Inflammatory macrophage treated with lipopolysaccharide for 1 hour (primary cell): ENCODE measurements at regions not wholly inside any gene's neighbourhood (a gene's known extent, or its start where the extent isn't known, plus 50 kb on each side); places are given as distances from the start of the nearest gene placed in this dataset.
A peak's percentile ranks its signal among the peaks of the same experiment; 100 is the strongest.

Experiments used
- DNase-seq, 2 donors: peaks; one replicate each; pipeline ENCODE4 v3.0.0-alpha.2; 2020 to 2022

DNA sequence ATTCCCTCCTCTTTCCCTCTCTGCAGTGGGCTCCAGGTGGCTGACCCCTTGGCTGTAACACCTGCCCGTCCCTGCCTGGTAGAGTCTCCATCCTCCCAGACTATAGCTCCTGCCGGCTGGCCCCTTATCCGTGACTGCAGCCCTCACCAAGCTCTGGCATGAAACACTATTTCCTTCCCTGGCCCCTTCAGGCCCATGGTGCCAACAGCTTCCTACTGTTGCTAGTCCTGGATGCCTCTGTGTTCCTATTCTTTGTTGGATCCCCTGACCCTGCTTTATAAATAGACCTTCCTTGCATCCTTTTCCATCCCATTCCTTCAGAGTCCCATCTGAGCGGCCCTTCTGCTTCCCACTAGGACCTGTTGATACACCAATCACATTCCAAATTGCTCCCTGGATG, 195.0 kb downstream of the ZNF326 start:
- DNase-seq, result no peak

DNA sequence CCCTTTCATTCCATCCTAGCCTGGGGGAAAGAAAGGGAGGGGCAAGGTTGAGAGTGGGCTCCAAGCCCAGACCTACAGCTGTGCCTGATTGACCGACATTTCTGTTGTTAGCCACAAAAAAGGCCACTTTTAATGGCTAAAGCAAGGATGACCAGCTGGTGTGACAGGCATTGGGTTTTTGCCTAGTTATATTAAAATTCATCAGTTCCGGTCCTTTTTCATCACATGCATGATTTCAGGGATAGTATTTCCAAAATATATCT, 192.3 kb downstream of the ZNF326 start:
- no peak for DNase-seq

DNA sequence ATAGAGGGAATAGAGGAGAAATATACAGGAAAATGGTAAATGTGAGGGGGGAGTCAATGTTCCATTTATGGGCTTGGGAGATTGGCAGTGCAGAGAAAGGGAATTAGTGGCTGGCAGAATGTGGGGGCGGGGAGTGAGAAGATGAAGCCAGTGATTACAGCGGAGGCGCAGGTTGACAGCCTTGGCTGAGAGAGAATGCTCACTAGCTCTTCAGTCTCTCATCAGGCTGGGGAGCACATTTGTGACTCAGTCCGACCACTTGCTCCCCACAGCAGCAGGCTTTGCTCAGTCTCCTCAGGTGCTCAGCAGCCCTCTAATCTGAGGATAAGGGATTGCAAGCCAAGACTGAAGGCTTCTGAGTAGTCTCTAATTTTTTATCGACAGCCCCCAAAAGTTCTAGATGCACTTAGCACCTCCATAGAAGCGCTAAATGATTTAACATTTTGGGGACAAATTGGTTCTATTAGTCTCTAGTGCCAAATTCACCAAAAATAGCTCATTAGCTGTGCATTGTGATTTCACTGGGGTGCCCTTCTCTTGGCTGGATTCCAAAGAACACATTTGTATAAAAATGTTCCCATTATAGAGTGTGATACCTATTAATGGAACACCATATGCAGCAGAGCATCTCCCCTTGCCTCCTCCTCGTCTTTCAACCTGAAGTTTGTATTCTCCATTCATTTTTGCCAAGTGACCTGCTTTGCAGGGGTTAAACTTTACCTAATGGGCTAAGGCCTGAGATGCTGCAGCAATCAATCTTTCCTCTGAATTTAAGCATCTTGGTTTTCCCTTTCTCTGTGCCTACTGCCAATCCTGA, 191.8 kb downstream of the ZNF326 start:
- DNase-seq, result no peak

DNA sequence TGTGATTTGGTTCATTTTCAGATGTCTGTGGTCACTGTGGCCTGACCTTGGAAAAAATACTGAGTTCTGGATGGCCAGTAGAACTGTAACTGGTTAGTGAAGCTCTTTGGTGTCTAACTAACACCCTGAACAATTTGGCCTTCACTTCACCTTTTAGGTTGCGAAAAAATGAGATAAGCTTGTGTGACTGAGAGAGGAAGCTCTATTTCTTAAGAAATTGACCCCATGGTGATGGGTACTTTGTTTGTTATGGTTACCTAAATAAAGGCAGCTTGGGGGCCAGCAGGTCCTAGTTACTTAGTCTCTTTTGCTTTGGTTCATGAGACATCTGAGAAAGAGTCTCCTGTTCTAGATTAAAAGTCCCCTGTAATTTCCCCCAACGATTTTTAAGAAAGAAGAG, 181.6 kb downstream of the ZNF326 start:
- no peak for DNase-seq

DNA sequence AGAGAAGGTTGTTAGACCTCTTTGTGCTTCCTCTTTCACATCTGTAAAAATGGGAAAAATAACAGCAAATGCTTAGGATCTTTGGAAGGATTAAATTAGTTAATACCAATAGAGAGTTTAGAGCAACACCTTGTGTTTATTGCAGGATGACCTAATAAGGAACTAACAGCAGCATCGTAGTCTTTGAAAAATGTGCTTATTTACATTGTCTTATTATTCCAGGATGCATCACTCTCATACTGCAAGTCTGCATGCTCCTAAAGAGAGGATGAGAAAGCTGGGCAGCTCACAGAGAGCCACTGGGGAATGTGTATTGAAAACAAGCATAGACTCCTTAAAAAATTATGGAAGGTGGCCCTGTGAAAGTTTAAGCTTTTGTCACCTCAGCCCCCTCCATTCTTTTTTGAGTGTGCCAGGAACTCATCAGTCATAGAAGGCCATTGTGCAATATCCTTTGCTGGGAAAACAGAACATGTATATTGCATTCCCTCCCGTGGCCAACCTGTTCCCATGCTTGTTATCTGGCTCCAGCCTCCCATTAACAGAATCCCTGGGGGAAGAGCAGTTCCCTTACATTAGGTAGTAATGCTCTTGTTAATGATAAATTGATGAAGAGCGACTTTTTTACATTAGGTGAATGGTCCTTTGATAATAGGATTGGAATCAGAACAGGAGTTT, 180.7 kb downstream of the ZNF326 start:
- DNase-seq, result peak in 1 of 2 donors; percentile 1

DNA sequence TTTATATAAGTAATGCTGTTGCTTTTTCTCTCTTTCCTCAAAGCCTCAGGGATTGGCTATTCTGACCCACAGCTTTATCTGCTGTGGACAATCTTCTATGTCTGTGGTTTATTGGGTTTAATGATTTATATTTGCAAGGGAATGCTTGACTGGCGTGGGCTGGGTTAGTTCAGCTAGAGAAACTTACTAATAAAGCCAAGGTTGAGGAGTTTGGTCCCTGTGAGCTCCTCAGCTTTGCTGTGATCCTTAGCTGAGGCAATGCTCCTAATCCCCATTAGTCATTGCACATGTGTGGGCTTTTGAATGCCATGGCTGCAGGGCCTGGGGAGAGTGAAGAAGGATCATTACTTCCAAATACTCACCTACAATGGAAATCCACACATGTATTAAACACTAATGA, 179.3 kb downstream of the ZNF326 start:
- DNase-seq, result no peak

DNA sequence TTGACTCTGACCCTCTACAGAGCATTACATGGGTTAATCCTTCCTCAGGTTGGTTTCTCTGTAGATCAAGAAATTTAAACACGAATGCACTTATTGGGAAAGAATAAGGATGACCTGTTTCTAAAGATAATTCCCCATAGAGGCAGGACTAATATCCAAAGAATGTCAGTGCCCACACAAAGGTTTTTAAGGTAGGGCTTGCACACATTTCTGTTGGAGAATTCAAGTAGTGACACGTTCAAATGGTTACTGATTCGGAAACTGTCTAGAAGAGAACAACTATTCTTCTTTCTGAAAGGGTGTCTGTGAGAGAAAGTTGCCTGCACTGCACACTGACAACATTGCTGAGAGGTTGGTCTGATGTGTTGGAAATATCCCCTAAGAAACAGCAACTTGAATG, 167.3 kb downstream of the ZNF326 start:
- DNase-seq, result no peak

DNA sequence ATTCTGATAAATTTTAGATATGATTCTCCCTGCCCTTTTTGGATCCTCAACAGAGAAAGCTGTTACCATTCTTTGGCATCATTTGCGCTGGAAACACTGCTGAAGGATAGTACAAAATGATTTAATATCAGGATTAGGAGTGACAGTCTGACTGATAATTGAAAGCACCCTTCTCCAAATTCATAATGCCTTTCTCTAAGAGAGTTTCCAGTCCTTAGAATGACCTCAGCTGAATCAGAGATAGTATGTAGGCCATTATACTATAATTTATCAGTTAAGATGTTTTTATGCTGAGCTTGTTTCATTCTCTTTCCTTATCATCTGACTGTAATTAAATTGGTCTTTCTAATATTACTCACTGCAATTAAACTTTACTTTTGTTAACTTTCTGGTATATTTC, 166.7 kb downstream of the ZNF326 start:
- DNase-seq, result no peak

DNA sequence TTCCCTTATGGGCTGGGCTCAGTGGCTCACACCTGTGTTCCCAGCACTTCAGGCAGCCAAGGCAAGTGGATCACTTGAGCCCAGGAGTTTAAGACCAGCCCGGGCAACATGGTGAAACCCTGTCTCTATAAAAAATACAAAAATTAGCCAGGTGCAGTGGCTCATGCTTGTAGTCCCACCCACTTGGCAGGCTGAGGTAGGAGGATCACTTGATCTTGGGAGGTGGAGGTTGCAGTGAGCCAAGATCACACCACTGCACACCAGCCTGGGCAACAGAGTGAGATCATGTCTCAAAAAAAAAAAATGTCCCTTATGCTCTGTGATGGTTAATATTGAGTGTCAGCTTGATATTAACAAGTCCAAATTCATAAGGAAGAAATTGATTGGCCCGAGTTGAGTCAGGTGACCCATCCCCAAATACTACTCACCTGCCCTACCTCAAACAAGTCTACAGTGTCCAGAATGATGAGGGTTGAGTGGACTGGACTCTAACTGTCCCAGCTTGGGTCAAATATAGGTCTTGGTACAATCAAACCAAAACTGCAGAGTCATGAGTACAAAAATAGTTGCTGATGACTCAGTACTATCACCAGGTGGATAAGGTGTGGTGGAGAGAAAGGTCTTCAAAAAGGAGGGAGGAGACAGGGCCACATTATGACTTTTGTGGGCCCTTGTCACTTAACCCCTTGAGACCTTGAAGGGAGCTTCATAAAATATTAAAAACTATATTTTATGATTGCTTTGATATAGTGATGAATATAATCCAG, 161.0 kb downstream of the ZNF326 start:
- DNase-seq, result no peak

DNA sequence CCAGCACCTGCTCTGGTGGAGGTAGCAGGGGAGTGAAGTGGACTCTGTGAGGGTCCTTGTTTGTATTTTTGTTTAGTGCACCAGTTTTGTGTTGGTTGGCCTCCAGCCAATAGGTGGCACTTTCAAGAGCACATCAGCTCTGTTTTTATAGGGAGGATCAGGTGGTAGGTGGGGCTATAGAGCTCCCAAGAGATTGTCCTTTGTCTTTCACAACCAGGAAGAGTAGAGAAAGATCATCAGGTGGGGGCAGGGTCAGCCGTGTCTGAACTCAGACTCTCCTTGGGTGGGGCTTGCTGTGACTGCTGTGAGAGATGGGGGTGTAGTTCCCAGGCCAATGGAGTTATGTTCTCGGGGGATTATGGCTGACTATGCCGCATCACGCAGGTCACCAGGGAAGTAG, 159.8 kb downstream of the ZNF326 start:
- no peak for DNase-seq

DNA sequence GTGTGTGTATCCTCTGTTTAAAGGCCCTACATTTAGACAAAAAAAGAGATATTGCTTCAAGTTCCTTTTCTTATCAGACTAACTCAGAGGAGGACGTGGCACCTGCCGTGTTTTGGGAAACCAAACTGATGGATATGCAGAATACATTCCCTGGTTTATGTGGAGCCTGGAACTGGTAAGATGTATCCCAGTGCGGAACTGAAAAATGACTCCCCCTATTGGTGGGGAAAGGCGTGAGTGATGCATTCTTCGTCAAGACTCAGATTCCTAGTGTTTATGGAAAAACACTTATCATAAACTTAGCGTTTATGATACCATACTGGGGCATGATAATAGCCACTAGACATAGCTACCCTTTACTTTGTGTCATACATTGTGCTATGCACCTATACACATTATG, 154.2 kb downstream of the ZNF326 start:
- no peak for DNase-seq

DNA sequence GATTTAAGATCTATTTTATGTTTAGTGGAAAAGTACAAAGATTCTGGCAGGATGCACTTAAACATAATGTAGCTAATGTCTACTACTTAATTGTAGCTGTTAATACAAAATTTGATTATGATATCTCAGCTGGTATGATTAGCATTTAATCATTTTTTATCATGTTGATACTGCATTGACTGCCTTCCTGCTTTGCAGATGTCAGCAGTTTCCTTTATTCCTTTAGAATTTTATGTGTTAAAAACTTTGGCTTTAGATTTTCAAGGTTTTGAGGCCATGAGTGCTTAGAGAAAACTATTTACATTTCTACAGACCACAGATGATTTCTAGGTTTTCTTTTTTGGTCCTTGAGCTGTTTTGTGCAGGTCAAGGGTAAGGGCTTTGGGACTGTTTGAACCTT, 152.2 kb downstream of the ZNF326 start:
- DNase-seq, result no peak

DNA sequence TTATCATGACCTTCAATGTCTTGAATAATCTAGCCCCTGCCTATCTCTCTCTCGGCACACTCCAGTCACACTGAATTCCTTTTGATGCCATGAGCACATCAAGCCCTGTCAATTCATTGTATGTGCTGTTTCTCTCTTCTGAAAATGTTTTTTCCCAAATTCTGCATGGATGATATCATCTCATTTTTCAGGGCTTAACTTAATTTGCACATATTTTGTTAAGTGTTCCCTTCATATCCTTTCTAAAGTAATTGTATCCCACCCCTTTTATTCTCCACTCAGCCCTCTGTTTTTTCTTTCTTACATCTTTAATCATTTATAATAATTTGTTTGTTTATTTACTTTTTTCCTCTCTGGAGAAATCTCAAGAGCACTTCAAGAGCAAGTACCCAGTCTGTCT, 149.9 kb downstream of the ZNF326 start:
- no peak for DNase-seq

DNA sequence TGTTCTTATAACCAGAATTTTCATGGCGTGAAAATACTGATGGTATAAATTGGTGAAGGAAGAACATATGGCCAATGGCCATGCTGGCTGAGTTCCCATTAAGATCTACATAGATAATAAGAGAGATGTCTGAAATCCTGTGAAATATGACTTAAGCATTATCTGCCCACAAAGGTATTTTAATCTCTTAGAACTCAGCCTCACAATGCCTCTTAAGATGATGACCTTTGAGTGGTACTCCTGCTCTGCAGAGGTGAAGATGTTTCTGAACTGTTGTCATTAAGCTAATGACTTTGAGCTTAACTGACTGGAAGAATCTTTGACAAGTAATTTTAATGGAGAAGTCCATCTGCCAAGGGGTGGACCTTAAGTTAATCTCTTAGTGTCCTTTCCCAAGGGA, 148.7 kb downstream of the ZNF326 start:
- DNase-seq, result no peak

DNA sequence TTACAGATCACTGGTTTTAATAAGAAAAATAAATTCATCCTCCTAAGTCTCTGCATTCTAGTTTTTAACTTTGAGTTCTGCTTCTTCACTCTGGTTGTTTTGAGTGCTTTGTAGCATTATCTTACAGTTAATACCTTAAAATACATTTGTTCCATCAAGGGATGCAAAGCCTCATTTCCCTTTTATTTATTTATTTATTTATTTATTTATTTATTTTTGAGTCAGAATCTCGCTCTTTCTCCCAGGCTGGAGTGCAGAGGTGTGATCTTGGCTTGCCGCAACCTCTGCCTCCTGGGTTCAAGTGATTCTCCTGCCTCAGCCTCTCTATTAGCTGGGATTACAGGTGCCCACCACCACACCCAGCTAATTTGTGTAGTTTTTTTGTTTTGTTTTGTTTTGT, 147.8 kb downstream of the ZNF326 start:
- DNase-seq, result no peak

DNA sequence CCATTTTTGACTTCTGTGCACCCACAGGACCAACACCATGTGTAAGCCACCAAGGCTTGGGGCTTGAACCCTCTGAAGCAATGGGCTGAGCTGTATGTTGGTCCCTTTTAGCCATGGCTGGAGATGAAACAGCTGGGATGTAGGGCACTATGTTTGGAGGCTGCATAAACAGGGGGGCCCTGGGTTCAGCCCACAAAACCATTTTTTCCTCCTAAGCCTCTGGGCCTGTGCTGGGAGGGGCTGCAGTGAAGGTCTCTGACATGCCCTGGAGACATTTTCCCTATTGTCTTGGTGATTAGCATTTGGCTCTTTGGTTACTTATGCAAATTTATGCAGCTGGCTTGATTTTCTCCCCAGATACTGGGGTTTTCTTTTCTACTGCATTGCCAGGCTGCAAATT, 144.9 kb downstream of the ZNF326 start:
- DNase-seq, result no peak

DNA sequence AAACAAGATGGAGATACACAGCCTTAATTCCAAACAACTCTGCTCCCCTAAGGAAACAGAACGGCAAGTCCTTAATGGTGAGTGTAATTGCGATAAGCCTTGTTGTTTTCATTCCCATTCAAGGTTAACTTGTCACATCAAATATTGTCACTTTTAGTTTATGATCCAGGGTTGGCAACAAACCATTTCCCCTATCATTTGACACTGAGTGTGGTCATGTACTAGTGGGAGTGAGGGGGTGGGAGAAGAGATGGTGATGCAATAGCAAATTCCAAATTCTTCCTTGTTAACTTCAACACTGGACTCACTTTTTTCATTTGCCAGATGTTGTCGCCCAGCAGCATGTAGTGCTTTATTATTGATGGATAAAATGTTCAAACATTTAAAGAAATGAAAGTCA, 140.4 kb downstream of the ZNF326 start:
- peak in 1 of 2 donors; percentile 23 for DNase-seq

DNA sequence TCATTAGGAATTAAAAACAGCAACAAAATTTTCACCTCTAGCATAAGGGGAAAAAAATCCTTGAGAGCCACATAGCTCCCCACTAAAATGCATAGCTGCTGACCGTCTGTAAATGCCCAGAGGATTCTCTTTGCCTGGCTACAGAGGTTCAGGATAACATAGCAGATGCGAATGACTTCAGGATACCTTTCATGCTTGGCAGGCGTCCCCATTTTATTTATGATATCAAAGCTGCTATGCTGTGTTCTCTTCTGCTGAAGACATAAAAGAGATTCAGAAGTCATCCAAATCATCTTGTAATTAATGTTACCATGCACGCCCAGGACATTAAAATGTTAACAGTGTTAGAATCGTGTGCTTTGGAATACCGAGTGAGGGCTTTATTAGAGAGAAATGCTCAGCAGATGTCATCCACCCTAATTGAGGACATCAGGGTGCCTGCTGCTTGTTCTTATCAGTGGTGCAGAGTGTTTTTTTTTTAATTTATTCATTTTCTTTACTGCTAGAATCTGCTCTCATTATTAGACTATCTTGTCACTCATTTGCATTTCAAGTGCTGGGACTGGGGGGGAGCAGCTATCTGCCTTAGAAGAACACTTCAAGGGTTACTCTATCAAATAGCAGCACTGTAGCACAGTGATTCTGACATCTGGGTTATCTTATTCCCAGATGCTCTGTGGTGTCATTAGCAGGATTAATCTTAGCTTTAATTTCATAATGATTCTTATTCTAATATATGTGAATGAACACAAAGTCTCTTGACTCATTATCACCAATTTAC, 139.5 kb downstream of the ZNF326 start:
- no peak for DNase-seq

DNA sequence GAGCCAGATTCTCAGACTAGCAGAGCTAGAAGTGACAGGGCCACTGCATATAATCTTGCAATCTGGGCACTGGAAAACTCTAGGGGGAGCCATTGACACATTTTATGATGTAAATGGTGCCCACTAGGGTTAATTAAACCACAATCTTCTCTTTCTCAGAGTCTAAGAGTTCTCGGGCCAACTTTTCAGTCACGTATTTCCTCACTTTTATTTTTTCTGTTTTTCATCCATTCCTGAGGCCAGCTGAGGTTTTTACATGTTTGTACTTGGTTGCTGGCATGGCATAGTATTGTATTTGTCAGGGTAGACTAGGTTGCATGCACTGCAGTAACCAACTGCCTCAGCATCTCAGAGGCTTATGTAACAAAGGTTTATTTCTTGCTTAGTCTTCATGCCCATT, 138.2 kb downstream of the ZNF326 start:
- peak; percentile 13 to 59 for DNase-seq

DNA sequence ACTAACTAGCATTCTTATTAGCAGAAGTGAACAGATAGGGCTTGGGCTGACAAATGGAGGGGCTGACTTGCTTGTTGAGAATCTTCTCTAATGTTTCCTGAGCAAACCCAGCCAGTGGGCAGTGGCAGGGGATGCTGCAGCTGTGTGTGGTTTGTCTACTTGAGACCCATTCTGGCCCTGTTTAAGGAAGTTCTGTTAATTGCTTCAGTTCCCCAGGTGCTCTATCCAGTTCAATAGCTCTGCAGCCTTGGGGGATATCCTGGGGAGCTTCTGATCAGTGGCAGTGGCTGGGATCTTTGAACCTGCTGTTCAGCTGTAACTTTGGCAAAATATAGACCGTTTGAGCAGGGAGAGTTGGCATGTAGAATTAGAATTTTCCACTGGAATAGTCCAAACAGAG, 137.4 kb downstream of the ZNF326 start:
- no peak for DNase-seq

DNA sequence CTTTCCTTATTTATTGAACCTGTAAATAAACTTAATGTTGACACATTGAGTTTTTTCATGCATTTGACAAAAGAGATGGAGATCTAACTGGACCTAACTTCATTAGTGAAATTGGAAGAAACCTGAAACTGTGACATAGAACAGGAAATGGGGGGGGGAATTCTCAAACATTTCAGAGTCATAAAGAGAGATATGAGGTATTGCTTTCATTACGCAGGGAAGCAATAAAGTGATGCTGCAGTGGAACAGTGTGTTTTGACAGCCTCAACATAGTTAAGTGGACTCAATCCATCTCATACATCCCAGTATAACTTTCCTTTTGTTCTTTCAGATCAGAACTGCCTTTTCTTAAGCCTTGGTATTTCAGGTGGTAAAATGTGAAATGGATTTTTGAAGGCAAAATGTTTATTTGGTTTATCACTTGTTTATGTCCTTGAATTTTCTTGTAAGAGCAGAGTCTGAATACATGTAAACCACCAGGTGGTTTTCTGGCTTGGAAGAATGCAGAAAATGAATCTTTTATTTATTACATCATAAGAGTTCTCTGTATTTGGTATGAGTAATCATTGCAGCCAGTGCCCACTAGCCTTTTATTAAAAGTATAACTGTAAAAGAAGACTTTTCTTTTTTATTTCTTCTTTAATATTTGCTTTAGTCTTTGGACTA, 132.5 kb downstream of the ZNF326 start:
- DNase-seq, result no peak

DNA sequence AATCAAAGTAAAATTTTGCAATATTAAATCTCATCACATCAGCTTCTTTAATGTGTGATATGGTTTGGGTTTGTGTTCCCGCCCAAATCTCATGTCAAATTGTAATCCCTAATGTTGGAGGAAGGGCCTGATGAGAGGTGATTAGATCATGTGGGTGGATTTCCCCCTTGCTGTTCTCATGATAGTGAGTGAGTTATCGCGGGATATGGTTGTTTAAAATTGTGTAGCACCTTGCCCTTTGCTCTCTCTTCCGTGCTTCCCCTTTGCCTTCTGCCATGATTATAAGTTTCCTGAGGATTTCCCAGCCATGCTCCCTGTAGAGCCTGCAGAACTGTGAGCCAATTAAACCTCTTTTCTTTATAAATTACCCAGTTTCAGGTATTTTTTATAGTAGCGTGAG, 131.9 kb downstream of the ZNF326 start:
- DNase-seq, result no peak
